ENCODE measurements at regions not wholly inside any gene's neighbourhood (a gene's known extent, or its start where the extent isn't known, plus 50 kb on each side); places are given as distances from the start of the nearest gene placed in this dataset.
"Not testable (repeated sequence)": the region's sequence is repeated elsewhere in the genome, so short reads cannot be mapped to it uniquely, and the experiment has no call there.

DNA sequence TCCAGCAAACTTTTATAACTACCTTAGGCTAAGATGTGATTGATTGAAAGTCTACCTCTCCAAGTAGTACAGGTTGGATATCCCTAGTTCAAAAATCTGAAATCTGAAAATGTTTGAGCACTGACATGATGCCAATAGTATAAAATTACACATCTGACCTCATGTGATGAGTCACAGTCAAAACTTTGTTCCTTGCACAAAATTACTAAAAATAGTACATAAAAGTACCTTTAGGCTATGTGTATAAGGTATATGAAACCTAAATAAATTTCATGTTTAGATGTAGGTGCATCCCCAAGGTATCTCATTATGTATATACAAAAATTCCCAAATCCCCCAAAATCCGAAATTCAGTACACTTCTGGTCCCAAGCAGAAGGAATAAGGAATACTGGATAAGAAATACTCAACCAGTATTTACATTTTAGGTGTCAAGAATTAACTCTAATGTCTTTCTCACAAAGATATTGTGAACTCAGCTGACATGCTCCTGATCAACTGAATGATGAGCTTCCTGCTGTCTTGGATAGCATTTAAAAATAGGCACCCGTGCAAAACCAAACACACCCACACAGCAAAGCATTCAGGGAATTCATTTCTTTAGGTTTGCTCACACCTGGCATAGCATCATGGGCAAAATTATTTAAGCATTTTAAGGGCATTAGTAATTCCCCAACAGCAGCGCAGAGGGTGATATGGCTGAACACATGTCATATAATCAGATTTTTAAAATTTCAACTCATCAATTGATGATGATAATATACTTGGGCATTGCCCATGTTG is 497.4 kb upstream of the MEIS1 start:
- Histone ChIP-seq H3K79me2 (ENCODE audit: control insufficient read depth, insufficient read depth, low read length, unreplicated experiment) (no peaks in the 10 kb centered on the region), H3K4me1 (ENCODE audit: control insufficient read depth, insufficient read depth, low read length, unreplicated experiment) (no peaks in the 10 kb centered on the region), H3K27me3 (ENCODE audit: insufficient read depth, low read length) (no peaks in the 10 kb centered on the region), H3K4me3 (ENCODE audit: low read depth, low read length) (no peak overlapping the region), H3K27ac (ENCODE audit: low read depth, low read length) (no peak overlapping the region), H3K36me3 (ENCODE audit: insufficient read depth, low read length) (no peaks in the 10 kb centered on the region), H2AFZ (ENCODE audit: low read length, unreplicated experiment) (no peak overlapping the region)

DNA sequence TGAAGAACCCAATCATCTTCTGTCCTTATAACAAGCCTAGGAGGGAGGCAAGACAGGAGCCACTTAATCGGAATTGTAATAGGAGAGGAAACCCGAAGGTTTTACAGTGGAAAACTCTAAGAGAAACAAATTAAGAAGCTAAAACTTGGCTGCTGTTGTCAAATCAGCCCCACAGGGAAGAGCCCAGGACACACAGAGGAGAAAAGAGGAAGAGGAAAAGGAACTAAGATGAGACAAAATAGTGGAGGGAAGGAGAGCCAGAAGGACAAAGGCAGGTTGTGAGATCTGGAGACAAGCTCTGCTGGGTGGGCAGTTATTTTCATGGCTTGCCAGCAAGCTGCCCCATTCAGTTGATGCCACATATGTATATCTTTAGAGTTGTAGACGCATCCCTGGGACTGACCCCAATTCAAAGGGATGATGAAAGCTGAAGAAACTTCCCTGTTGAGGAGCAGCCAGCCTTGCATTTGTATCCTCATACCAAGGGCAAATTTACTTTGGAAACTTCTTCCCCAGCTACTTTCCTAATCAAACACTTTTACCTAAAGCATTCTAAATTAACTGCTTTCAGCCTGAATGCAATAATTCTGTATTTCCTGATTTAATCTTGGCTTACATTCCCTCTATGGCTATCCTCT is 499.8 kb upstream of the MEIS1 start:
- no peak overlapping the region for H2AFZ ChIP-seq (ENCODE audit: low read length, unreplicated experiment)
- H3K4me1 ChIP-seq (ENCODE audit: control insufficient read depth, insufficient read depth, low read length, unreplicated experiment) = no peaks in the 10 kb centered on the region
- no peak overlapping the region for H3K4me3 ChIP-seq (ENCODE audit: low read depth, low read length)
- no peaks in the 10 kb centered on the region for H3K79me2 ChIP-seq (ENCODE audit: control insufficient read depth, insufficient read depth, low read length, unreplicated experiment)
- H3K27me3 ChIP-seq (ENCODE audit: insufficient read depth, low read length) = no peaks in the 10 kb centered on the region
- H3K27ac ChIP-seq (ENCODE audit: low read depth, low read length) = no peak overlapping the region
- no peaks in the 10 kb centered on the region for H3K36me3 ChIP-seq (ENCODE audit: insufficient read depth, low read length)

DNA sequence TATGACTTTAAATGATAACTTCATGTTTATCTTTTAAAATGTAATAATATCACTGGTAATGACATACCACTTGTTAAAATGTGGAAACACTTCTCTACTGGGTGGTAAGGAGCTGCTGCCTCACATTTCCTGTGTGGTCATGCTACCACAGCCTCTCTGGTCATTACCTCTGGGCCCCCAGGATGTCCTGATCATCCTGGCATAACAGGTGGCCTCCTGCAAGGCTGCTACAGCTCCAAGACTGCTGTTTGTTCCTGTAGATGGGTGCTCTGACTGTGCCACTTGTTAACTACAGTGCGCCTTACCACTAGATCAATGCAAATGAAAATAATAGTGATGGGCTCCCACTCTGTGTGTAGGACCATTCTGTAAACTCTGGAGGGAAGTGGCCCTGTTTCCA is 500.2 kb upstream of the SPRED2 start:
- H3K27me3 ChIP-seq (ENCODE audit: insufficient read depth, low read length) = no peaks in the 10 kb centered on the region
- no peaks in the 10 kb centered on the region for H3K79me2 ChIP-seq (ENCODE audit: control insufficient read depth, insufficient read depth, low read length, unreplicated experiment)

GRCh38 chr2:65931056-65931455 is 498.7 kb upstream of the SPRED2 start:
- Histone ChIP-seq H3K79me2 (ENCODE audit: control insufficient read depth, insufficient read depth, low read length, unreplicated experiment) (no peaks in the 10 kb centered on the region), H3K4me1 (ENCODE audit: control insufficient read depth, insufficient read depth, low read length, unreplicated experiment) (no peaks in the 10 kb centered on the region), H3K27me3 (ENCODE audit: insufficient read depth, low read length) (no peaks in the 10 kb centered on the region), H2AFZ (ENCODE audit: low read length, unreplicated experiment) (no peak overlapping the region), H3K4me3 (ENCODE audit: low read depth, low read length) (no peak overlapping the region), H3K27ac (ENCODE audit: low read depth, low read length) (no peak overlapping the region), H3K36me3 (ENCODE audit: insufficient read depth, low read length) (no peaks in the 10 kb centered on the region)

More for the DNA sequence above, 500.2 kb upstream of the SPRED2 start:
- no peak overlapping the region for H3K27ac ChIP-seq (ENCODE audit: low read depth, low read length)
- H2AFZ ChIP-seq (ENCODE audit: low read length, unreplicated experiment) = no peak overlapping the region
- H3K36me3 ChIP-seq (ENCODE audit: insufficient read depth, low read length) = no peaks in the 10 kb centered on the region
- no peaks in the 10 kb centered on the region for H3K4me1 ChIP-seq (ENCODE audit: control insufficient read depth, insufficient read depth, low read length, unreplicated experiment)
- no peak overlapping the region for H3K4me3 ChIP-seq (ENCODE audit: low read depth, low read length)

DNA sequence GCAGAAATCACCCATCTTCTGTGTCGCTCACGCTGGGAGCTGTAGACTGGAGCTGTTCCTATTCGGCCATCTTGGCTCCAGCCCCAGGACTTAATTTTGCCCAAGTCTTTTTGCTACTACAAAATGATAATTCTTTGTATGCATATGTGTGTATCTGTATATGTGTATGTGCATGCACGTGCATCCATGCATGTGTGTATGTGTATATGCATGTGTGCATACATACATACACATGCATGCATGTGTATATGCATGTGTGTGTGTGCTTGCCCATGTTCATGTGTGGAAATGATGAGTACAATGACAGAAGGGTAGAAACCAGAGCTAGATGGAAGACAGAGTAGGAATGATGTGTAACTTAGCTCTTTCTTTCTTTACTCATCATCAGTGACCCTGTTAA is 497.9 kb upstream of the SPRED2 start:
- H3K4me1 ChIP-seq (ENCODE audit: control insufficient read depth, insufficient read depth, low read length, unreplicated experiment) = no peaks in the 10 kb centered on the region
- H3K4me3 ChIP-seq (ENCODE audit: low read depth, low read length) = no peak overlapping the region
- H3K79me2 ChIP-seq (ENCODE audit: control insufficient read depth, insufficient read depth, low read length, unreplicated experiment) = no peaks in the 10 kb centered on the region
- no peak overlapping the region for H2AFZ ChIP-seq (ENCODE audit: low read length, unreplicated experiment)
- H3K27me3 ChIP-seq (ENCODE audit: insufficient read depth, low read length) = no peaks in the 10 kb centered on the region
- no peaks in the 10 kb centered on the region for H3K36me3 ChIP-seq (ENCODE audit: insufficient read depth, low read length)
- H3K27ac ChIP-seq (ENCODE audit: low read depth, low read length) = no peak overlapping the region

GRCh38 chr2:65929664-65930063 is 497.3 kb upstream of the SPRED2 start:
- H3K4me3 ChIP-seq (ENCODE audit: low read depth, low read length); H3K36me3 ChIP-seq (ENCODE audit: insufficient read depth, low read length); H3K4me1 ChIP-seq (ENCODE audit: control insufficient read depth, insufficient read depth, low read length, unreplicated experiment); H3K27ac ChIP-seq (ENCODE audit: low read depth, low read length); H2AFZ ChIP-seq (ENCODE audit: low read length, unreplicated experiment); H3K27me3 ChIP-seq (ENCODE audit: insufficient read depth, low read length); H3K79me2 ChIP-seq (ENCODE audit: control insufficient read depth, insufficient read depth, low read length, unreplicated experiment): not testable (repeated sequence)

DNA sequence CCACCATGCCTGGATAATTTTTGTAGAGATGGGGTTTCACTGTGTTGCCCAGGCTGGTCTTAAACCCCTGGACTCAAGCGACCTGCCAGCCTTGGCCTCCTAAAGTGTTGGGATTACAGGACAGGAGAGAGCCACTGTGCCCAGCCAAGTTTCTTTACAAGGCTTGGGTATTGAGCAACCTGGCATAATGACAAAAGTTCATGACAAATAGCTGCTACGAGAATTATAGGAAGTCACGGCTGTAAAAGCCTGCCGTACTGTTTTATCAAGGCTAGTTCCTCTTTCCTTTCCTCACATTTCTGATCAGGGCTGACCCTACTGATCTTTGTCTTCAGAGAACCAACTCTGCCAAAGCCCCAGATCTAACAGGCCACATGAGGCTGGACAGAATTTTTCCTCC is 490.4 kb upstream of the SPRED2 start:
- no peak overlapping the region for H3K4me3 ChIP-seq (ENCODE audit: low read depth, low read length)
- H2AFZ ChIP-seq (ENCODE audit: low read length, unreplicated experiment) = no peak overlapping the region
- no peaks in the 10 kb centered on the region for H3K36me3 ChIP-seq (ENCODE audit: insufficient read depth, low read length)
- H3K27me3 ChIP-seq (ENCODE audit: insufficient read depth, low read length) = no peaks in the 10 kb centered on the region
- H3K27ac ChIP-seq (ENCODE audit: low read depth, low read length) = no peak overlapping the region
- H3K79me2 ChIP-seq (ENCODE audit: control insufficient read depth, insufficient read depth, low read length, unreplicated experiment) = no peaks in the 10 kb centered on the region
- no peaks in the 10 kb centered on the region for H3K4me1 ChIP-seq (ENCODE audit: control insufficient read depth, insufficient read depth, low read length, unreplicated experiment)

- Histone ChIP-seq H3K79me2 (ENCODE audit: control insufficient read depth, insufficient read depth, low read length, unreplicated experiment) (no peaks in the 10 kb centered on the region), H3K27ac (ENCODE audit: low read depth, low read length) (no peak overlapping the region), H3K27me3 (ENCODE audit: insufficient read depth, low read length) (no peaks in the 10 kb centered on the region), H2AFZ (ENCODE audit: low read length, unreplicated experiment) (no peak overlapping the region), H3K36me3 (ENCODE audit: insufficient read depth, low read length) (no peaks in the 10 kb centered on the region), H3K4me3 (ENCODE audit: low read depth, low read length) (no peak overlapping the region), H3K4me1 (ENCODE audit: control insufficient read depth, insufficient read depth, low read length, unreplicated experiment) (no peaks in the 10 kb centered on the region)
Measured at GRCh38 chr2:65922030-65922429, 489.6 kb upstream of the SPRED2 start.

- no peak overlapping the region for H3K4me3 ChIP-seq (ENCODE audit: low read depth, low read length)
- H3K27ac ChIP-seq (ENCODE audit: low read depth, low read length) = no peak overlapping the region
- no peaks in the 10 kb centered on the region for H3K27me3 ChIP-seq (ENCODE audit: insufficient read depth, low read length)
- H3K79me2 ChIP-seq (ENCODE audit: control insufficient read depth, insufficient read depth, low read length, unreplicated experiment) = no peaks in the 10 kb centered on the region
- no peaks in the 10 kb centered on the region for H3K36me3 ChIP-seq (ENCODE audit: insufficient read depth, low read length)
- no peak overlapping the region for H2AFZ ChIP-seq (ENCODE audit: low read length, unreplicated experiment)
- H3K4me1 ChIP-seq (ENCODE audit: control insufficient read depth, insufficient read depth, low read length, unreplicated experiment) = no peaks in the 10 kb centered on the region
Measured at GRCh38 chr2:65921116-65921515, 488.7 kb upstream of the SPRED2 start.

- H3K4me1 ChIP-seq (ENCODE audit: control insufficient read depth, insufficient read depth, low read length, unreplicated experiment) = no peaks in the 10 kb centered on the region
- no peaks in the 10 kb centered on the region for H3K79me2 ChIP-seq (ENCODE audit: control insufficient read depth, insufficient read depth, low read length, unreplicated experiment)
- H2AFZ ChIP-seq (ENCODE audit: low read length, unreplicated experiment) = no peak overlapping the region
- no peaks in the 10 kb centered on the region for H3K36me3 ChIP-seq (ENCODE audit: insufficient read depth, low read length)
- no peaks in the 10 kb centered on the region for H3K27me3 ChIP-seq (ENCODE audit: insufficient read depth, low read length)
- no peak overlapping the region for H3K4me3 ChIP-seq (ENCODE audit: low read depth, low read length)
- no peak overlapping the region for H3K27ac ChIP-seq (ENCODE audit: low read depth, low read length)
Measured at GRCh38 chr2:65920659-65921058, 488.3 kb upstream of the SPRED2 start.

GRCh38 chr2:65919550-65920188 is 487.3 kb upstream of the SPRED2 start:
- Histone ChIP-seq H3K36me3 (ENCODE audit: insufficient read depth, low read length) (no peaks in the 10 kb centered on the region), H3K4me1 (ENCODE audit: control insufficient read depth, insufficient read depth, low read length, unreplicated experiment) (no peaks in the 10 kb centered on the region), H3K27ac (ENCODE audit: low read depth, low read length) (no peak overlapping the region), H2AFZ (ENCODE audit: low read length, unreplicated experiment) (no peak overlapping the region), H3K27me3 (ENCODE audit: insufficient read depth, low read length) (no peaks in the 10 kb centered on the region), H3K4me3 (ENCODE audit: low read depth, low read length) (no peak overlapping the region), H3K79me2 (ENCODE audit: control insufficient read depth, insufficient read depth, low read length, unreplicated experiment) (no peaks in the 10 kb centered on the region)
